OCI-LY7 (cell line): ENCODE measurements at regions not wholly inside any gene's neighbourhood (a gene's known extent, or its start where the extent isn't known, plus 50 kb on each side); places are given as distances from the start of the nearest gene placed in this dataset.

Source experiments
- EZH2phosphoT487 ChIP-seq: fragments of 200-600 bp; sonication (generic); IDR thresholded peaks from 2 replicates; pipeline ENCODE4 v1.6.1; 2018; ENCODE audit warnings: low read depth, borderline replicate concordance, mild to moderate bottlenecking, mixed run types, antibody characterized with exemption, low read length, moderate library complexity, mixed read lengths
- TF ChIP-seq, protein P1 (sequence below): fragments of 200-600 bp; sonication (generic); conservative IDR thresholded peaks from 2 replicates; pipeline ENCODE4 v1.5.1; 2014; ENCODE audit warnings: mild to moderate bottlenecking, antibody characterized with exemption, low read length, moderate library complexity, mixed read lengths

DNA sequence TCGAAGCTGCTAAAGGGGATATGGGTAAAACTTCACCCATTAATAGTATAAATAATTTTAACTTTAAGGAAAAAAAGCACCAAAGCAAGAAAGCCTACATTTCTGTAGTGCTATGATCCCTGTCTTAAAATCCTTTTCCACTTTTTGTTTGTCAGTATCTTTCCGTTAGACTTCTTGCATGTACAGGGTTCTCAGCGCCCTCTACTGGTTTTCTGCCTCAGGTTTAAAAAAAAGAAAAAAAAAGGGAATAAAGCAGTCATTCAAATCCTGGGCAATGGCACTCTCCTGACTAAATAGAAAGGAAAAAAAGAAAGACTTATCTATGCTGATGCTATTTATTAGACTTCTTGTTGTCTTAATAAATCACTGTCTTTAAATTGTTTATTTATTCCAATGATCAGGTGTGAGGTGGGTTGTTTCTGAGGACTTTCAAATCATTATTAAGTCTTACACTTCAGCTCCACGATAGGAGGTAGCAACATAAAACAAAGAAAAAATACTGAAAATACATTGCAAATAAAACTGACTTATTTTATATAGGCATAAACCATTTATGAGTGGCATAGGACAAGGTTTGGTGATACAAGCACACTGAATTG lies 475.4 kb upstream of the NR5A2 start:
- TF ChIP-seq, protein P1, sequence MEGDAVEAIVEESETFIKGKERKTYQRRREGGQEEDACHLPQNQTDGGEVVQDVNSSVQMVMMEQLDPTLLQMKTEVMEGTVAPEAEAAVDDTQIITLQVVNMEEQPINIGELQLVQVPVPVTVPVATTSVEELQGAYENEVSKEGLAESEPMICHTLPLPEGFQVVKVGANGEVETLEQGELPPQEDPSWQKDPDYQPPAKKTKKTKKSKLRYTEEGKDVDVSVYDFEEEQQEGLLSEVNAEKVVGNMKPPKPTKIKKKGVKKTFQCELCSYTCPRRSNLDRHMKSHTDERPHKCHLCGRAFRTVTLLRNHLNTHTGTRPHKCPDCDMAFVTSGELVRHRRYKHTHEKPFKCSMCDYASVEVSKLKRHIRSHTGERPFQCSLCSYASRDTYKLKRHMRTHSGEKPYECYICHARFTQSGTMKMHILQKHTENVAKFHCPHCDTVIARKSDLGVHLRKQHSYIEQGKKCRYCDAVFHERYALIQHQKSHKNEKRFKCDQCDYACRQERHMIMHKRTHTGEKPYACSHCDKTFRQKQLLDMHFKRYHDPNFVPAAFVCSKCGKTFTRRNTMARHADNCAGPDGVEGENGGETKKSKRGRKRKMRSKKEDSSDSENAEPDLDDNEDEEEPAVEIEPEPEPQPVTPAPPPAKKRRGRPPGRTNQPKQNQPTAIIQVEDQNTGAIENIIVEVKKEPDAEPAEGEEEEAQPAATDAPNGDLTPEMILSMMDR: peak; percentile 98
- TF ChIP-seq EZH2phosphoT487: no peak
